ENCODE measurements at regions not wholly inside any gene's neighbourhood (a gene's known extent, or its start where the extent isn't known, plus 50 kb on each side); places are given as distances from the start of the nearest gene placed in this dataset.

DNA sequence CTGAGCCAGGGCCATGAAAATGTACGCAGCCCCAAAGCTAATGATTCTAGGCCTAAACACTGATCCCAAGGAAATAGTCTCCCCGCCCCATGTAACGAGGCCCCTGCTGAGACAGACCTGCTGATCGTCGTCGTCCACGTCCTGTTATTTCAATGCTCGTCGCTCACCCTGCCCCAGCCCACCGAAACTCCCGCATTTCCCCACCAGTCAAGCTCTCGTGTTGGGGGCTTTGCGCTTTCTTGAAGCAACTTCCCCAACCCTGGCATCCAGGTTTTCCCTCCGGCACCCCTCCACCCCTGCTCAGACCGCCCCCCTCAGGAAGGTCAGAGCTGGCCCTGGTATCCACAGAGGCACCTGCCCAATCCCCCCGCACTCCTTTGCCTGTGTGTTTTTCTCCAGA is 58.8 kb upstream of the LINC01488 start (continued):
- TF ChIP-seq, protein P1, sequence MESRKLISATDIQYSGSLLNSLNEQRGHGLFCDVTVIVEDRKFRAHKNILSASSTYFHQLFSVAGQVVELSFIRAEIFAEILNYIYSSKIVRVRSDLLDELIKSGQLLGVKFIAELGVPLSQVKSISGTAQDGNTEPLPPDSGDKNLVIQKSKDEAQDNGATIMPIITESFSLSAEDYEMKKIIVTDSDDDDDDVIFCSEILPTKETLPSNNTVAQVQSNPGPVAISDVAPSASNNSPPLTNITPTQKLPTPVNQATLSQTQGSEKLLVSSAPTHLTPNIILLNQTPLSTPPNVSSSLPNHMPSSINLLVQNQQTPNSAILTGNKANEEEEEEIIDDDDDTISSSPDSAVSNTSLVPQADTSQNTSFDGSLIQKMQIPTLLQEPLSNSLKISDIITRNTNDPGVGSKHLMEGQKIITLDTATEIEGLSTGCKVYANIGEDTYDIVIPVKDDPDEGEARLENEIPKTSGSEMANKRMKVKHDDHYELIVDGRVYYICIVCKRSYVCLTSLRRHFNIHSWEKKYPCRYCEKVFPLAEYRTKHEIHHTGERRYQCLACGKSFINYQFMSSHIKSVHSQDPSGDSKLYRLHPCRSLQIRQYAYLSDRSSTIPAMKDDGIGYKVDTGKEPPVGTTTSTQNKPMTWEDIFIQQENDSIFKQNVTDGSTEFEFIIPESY (IDR thresholded peaks at IDR 0.05; ENCODE audit: extremely low read depth, insufficient replicate concordance, low read length) = no peak

DNA sequence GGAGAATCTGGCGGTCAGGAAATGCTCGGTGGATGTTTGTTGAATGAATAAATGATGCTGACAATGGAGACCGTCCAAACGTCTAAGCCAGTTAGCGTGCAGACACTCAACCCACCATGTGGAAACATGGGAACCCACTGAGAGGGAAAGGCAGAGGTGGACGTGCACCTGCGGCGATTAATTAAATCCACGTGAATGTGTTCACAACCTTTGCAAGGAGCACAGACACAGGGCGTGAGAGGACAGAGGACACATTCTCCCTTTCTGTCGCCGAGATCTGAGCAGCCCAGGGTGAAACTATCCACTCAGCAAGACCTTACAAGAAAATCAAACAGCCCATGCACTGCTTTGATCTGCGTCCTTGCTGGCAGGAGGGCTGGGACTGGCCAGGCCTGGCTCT is 58.3 kb upstream of the LINC01488 start:
- peaks cover 18 to 40% of the 10 kb centered on the region in 2 experiments for H3K4me1 ChIP-seq (ENCODE audit: control insufficient read depth in 1 of 2, insufficient read depth in 2 of 2, low read length in 2 of 2)
- H2AFZ ChIP-seq (ENCODE audit: low read depth, low read length, poor library complexity, severe bottlenecking) = no peak overlapping the region
- ChIA-PET RAD21 (ENCODE audit: low non-redundant PET in 1 of 2, low total read pairs in 2 of 2, uncharacterized antibody in 2 of 2, unreplicated experiment in 2 of 2) (no interaction called here), CTCF (no interaction called here), POLR2A (no interaction called here)
- no peaks in the 10 kb centered on the region for H3K9me2 ChIP-seq (ENCODE audit: insufficient read depth)
- H3K27ac ChIP-seq (ENCODE audit: low read depth, low read length) = no peak overlapping the region
- no peaks in the 10 kb centered on the region for H4K20me1 ChIP-seq (ENCODE audit: insufficient read depth)
- no peak overlapping the region for H3K4me2 ChIP-seq (ENCODE audit: low read length)
- no peaks in the 10 kb centered on the region for H3K36me3 ChIP-seq (ENCODE audit: control insufficient read depth in 1 of 2, insufficient read depth in 2 of 2, low read length in 2 of 2)
- H3K9ac ChIP-seq (ENCODE audit: low read length) = no peak overlapping the region
- H3K4me3 ChIP-seq (replicated peaks in 1 of 2; ENCODE audit: low read depth in 1 of 2, low read length in 2 of 2) = no peak overlapping the region
- H3K79me2 ChIP-seq (ENCODE audit: insufficient read depth, low read length) = no peaks in the 10 kb centered on the region
- TF ChIP-seq ZFX (IDR thresholded peaks at IDR 0.05) (no peak), SP1 (IDR thresholded peaks at IDR 0.05; ENCODE audit: low read depth) (no peak), POLR2AphosphoS5 (IDR thresholded peaks at IDR 0.05; ENCODE audit: low read depth, low read length) (no peak), ZNF274 (IDR thresholded peaks at IDR 0.05; ENCODE audit: low read depth, low read length) (no peak), SRF (IDR thresholded peaks at IDR 0.05; ENCODE audit: low read depth) (no peak), CEBPB (IDR thresholded peaks at IDR 0.05; ENCODE audit: low read depth) (no peak), TCF7L2 (IDR thresholded peaks at IDR 0.05; ENCODE audit: borderline replicate concordance, extremely low read depth, insufficient read depth, insufficient read length) (no peak)
- TF ChIP-seq, protein P1 (IDR thresholded peaks at IDR 0.05; ENCODE audit: extremely low read depth, insufficient replicate concordance, low read length) = no peak
- no peak for ATAC-seq
- no peak for DNase-seq (ENCODE audit: low read depth, low spot score)
- intact Hi-C loops (cut with micrococcal nuclease) = no loop called here
- BruUV-seq (replicated peaks) = no TSS peak
- no peaks in the 10 kb centered on the region for H3K27me3 ChIP-seq (ENCODE audit: insufficient read depth, low read length)
- peaks cover 0 to 7% of the 10 kb centered on the region in 2 experiments; a peak in 1 of 4 replicates for H3K9me3 ChIP-seq (ENCODE audit: control insufficient read depth in 1 of 2, insufficient read depth in 1 of 2, low read depth in 1 of 2, low read length in 2 of 2)
